Stimulated activated naive CD8-positive, alpha-beta T cell treated with anti-CD3 and anti-CD28 coated beads, Interleukin-15, Interleukin-2, amounts not matched to agents 100 U/mL and 50 U/mL, for 24 hours (primary cell): ENCODE measurements at regions not wholly inside any gene's neighbourhood (a gene's known extent, or its start where the extent isn't known, plus 50 kb on each side); places are given as distances from the start of the nearest gene placed in this dataset.
A peak's percentile ranks its signal among the peaks of the same experiment; 100 is the strongest.
"Not testable (repeated sequence)": the region's sequence is repeated elsewhere in the genome, so short reads cannot be mapped to it uniquely, and the experiment has no call there.

ENCODE experiments used
- ATAC-seq: fragments of 150-1000 bp; cut with Tn5 transposase; one replicate; pipeline ENCODE4 v1.10.0; 2021
- DNase-seq: peaks from one replicate; pipeline ENCODE4 v3.0.0; 2021

DNA sequence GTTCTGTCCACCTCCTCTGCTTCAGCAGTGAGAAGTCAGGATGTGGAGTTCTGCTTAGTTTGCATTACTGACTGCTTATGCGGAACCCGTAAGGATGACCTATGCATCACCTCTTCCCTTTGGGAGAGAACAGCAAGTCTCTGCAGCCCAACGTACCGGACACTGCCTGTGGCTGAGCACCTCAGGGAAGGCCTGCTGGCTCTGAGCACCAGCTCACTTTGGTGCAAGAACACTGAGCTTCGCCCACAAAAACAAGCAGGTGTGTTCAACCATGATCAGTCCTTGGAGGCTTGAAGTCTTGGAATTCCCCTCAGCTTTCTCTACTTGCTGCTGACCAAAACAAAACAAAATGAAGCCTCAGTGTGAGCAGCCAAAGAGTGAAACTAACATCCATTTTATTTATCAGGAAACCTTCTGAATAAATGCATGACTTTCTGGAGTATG, 52.7 kb upstream of the NCK2 start:
- no peak for DNase-seq
- ATAC-seq: no peak

- ATAC-seq: no peak
These were observed 54.1 kb upstream of the NCK2 start for GRCh38 chr2:105690566-105690965.

DNA sequence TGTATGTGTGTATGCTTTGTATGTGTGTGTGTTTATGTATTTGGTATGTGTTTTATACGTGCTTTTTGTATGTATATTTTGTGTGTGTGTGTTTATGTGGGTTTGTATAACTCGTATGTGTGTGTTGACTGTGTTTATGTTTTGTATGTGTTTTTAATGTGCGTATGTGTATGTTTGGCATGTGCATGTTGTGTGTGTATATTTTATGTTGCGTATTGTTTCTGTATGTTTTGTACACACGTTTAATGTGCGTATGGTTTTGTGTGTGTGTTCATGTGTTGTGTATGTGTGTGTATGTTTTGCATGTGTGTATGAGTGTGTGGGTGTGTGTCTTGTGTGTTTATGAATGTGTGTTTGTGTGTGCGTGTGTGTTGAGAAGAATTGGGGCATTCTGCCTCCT, 55.2 kb upstream of the NCK2 start:
- ATAC-seq: no peak
- DNase-seq: no peak

More at GRCh38 chr2:105690566-105690965, 54.1 kb upstream of the NCK2 start:
- DNase-seq: no peak

DNA sequence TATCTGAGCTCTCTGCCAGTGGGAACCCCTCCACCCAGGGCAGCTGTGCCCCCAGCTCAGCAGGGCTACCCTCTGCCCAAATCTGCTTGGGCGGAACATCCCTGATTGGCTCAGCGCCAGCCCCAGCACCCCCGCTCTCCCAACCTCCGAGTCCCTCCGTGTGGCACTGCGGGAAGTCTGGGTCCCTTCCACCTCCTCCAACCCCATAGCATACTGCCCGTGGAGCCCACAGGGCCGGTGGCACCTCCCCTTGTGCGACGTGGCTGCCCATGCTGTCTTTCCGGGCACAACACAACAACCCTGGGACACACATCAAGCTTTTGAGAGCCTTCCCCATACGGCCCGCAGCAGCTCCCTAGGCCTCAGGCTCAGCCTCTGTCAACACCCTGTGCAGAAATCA, 55.8 kb upstream of the NCK2 start:
- DNase-seq (no peak), ATAC-seq (no peak)

DNA sequence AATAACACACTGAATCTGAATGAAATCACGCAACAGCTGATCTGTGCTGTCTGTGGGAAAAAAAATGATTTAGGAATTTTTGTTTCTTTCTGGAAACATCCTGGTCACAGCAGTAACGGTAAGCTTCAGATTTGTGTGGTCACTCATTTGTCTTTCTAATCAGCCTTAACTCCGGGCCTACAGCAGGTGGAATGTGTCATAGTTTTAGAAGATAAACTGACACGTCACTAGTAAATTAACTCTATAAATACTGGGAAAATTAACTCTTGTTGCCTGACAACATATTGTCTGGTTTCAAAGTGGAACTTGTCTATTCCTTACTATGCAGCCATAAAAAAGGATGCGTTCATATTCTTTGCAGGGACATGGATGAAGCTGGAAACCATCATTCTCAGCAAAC, 58.1 kb upstream of the NCK2 start:
- ATAC-seq: no peak
- no peak for DNase-seq

- ATAC-seq: no peak
- DNase-seq: no peak
These were observed 61.7 kb upstream of the NCK2 start for GRCh38 chr2:105683011-105683492.

DNA sequence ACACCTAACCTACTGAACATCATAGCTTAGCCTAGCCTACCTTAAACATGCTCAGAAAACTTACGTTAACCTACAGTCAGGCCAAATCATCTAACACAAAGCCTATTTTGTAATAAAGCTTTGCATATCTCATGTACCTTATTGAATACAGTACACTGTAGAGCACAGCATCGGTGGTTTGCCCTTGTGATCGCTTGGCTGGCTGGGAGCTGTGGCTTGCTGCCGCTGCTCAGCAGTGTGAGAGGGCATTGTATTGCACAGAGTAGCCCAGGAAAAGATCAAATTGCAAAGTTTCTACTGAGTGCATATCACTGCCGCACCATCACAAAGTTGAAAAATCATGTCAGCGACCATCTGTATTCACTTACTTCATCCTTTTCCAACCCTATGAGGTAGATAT, 62.3 kb upstream of the NCK2 start:
- DNase-seq (no peak), ATAC-seq (no peak)

GRCh38 chr2:105681927-105682326, 62.8 kb upstream of the NCK2 start:
- ATAC-seq: no peak

GRCh38 chr2:105680357-105680756, 64.4 kb upstream of the NCK2 start:
- DNase-seq: no peak
- ATAC-seq: no peak

More at GRCh38 chr2:105681927-105682326, 62.8 kb upstream of the NCK2 start:
- DNase-seq: no peak

GRCh38 chr2:105678346-105678745, 66.4 kb upstream of the NCK2 start:
- DNase-seq (no peak), ATAC-seq (no peak)

- no peak for ATAC-seq
- DNase-seq: no peak
These were observed 66.8 kb upstream of the NCK2 start for GRCh38 chr2:105677901-105678300.

- ATAC-seq: no peak
- no peak for DNase-seq
These were observed 68.9 kb upstream of the NCK2 start for GRCh38 chr2:105675841-105676240.

DNA sequence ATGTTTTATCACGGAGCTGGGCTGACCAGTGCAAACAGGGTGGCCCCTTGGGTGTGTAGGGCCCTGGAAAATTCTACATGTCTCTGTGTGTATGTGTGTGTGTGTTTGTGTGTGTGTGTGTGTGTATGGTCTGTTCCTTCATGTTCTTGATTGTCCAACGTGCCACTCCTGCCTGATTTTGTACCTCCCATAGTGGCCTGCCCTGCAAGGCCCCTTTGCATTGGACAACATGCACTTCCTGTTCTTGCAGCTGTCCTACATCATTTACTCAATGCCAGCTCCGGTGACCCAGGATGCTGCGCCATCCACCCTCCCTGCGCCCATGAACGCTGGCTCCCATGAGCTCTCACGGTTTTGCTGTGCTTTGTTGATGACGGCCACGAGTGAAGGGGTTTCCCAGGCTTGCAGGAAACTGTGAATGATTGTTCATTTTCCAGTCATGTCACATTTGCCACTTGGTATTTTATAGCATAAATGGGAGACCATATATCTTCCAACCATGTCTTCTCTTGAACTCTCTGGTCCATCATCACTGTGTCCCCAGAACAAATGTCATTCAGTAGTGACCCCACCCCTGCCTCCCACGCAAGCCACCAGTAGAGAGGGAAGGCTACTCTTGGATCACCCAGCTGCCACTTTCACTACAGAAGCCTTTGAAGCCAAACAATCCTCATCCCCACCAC, 69.7 kb upstream of the NCK2 start:
- DNase-seq (peak; percentile 66), ATAC-seq (peak; percentile 91)

GRCh38 chr2:105674401-105674800, 70.3 kb upstream of the NCK2 start:
- DNase-seq: no peak
- ATAC-seq: no peak

DNA sequence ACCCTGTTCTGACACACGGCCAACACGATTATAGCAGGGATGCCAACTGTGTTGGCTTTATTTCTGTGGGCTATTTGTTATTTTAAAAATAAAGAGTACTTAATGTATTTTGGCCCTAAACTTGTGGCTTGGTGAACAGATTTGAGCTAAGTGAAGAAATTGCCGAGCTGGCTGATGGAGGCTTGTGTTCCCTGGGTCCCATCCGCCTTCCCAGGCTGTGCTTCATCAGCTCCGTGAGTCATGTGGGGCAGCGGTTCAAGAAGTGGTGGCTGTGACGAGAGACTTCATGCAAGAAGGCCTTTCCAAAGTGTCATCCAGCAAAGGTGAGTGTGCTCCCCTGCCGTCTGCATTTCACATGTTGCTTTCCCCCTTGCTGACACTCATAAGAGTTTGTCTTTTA, 73.6 kb upstream of the NCK2 start:
- no peak for ATAC-seq
- no peak for DNase-seq

- DNase-seq: no peak
These were observed 75.3 kb upstream of the NCK2 start for GRCh38 chr2:105669384-105669891.

DNA sequence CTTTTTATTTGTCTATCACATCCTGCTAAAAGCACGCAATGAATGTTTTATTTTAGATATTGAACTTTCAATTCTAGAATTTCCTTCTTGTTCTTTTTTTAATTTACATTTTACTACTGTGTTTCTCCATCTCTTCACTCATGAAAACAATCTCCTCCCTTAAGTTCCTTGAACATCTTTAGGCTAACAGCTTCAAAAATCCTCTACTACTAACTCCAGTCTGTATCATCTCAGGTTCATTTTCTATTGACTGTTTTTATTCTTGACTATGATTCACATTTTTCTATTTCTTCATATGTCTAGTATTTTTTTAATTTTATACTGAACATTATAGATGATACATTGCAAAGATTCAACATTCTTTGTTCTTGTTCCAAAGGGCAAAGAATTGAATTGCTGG, 79.2 kb upstream of the NCK2 start:
- ATAC-seq (no peak), DNase-seq (no peak)

More at GRCh38 chr2:105669384-105669891, 75.3 kb upstream of the NCK2 start:
- no peak for ATAC-seq

GRCh38 chr2:105660489-105660888, 84.2 kb upstream of the NCK2 start:
- ATAC-seq (no peak), DNase-seq (no peak)

GRCh38 chr2:105655723-105656606, 88.7 kb upstream of the NCK2 start:
- not testable (repeated sequence) for DNase-seq, ATAC-seq

DNA sequence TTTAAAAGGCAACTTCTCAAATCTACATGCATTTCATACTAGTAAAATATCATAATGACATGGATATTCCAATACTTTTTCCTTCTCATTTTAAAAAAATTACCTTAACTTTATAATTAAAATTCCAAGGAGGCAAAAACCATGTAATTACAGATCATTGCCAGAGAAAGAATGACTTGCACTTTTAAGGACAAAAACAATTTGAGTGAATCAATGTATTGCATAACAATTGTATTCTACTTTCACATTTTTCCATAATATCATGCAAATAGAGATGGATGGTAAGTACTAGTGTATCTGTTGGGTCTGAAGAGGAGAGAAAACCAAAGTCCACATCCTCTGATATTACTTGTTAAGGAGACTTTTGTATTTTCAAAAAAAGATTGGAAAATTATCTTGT, 89.5 kb upstream of the NCK2 start:
- no peak for ATAC-seq
- DNase-seq: no peak

DNA sequence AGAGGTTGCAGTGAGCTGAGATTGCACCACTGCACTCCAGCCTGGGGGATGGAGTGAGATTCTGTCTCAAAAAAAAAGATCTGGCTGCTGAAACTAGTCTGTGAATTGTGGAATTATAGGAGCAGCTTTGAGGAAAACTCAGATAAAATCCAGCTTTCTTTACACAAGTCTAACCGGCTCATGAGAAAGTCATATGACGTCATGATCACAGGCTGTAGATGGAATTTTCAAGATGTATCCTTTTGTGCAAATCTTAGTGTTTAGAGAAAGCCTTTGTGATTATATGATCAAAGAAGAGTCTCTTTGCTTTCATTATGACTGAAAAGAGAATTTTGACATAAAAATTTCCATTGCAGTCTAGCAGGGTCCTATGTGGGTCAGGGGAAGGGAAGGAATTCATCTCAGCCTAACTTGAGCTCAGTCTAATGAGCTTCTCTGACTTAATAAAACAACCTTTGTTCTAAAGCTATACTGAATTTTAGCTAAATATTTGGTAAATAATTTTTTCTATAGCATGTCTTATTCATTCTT, 90.2 kb upstream of the NCK2 start:
- DNase-seq (no peak), ATAC-seq (peak; percentile 68)

GRCh38 chr2:105653302-105653701, 91.4 kb upstream of the NCK2 start:
- ATAC-seq: no peak
- no peak for DNase-seq
